WTC11 (cell line): ENCODE measurements at regions not wholly inside any gene's neighbourhood (a gene's known extent, or its start where the extent isn't known, plus 50 kb on each side); places are given as distances from the start of the nearest gene placed in this dataset.

Source experiments
- AFF4 ChIP-seq: sonication (generic); formaldehyde crosslinking; IDR thresholded peaks from 2 replicates; pipeline ENCODE4 v1.8.1; 2023; ENCODE audit warnings: mild to moderate bottlenecking, missing genetic modification reagents, borderline replicate concordance
- CDX4 ChIP-seq: fragments of 250-450 bp; sonication (Bioruptor Pico); IDR thresholded peaks from 2 replicates; pipeline ENCODE4 v1.9.0; 2021; ENCODE audit warnings: moderate library complexity, mild to moderate bottlenecking, inconsistent platforms, borderline replicate concordance
- CREM ChIP-seq: sonication (generic); formaldehyde crosslinking; IDR thresholded peaks from 2 replicates; pipeline ENCODE4 v1.8.1; 2022; ENCODE audit warnings: mild to moderate bottlenecking, missing genetic modification reagents, moderate library complexity
- EMX1 ChIP-seq: fragments of 250-450 bp; sonication (Bioruptor Pico); IDR thresholded peaks from 2 replicates; pipeline ENCODE4 v1.8.0; 2021; ENCODE audit warnings: mild to moderate bottlenecking
- MYBL2 ChIP-seq: sonication (generic); formaldehyde crosslinking; IDR thresholded peaks from 2 replicates; pipeline ENCODE4 v1.8.1; 2023; ENCODE audit warnings: mild to moderate bottlenecking, moderate library complexity, missing genetic modification reagents
- PRDM15 ChIP-seq: sonication (generic); formaldehyde crosslinking; IDR thresholded peaks from 2 replicates; pipeline ENCODE4 v1.8.0; 2022; ENCODE audit warnings: missing genetic modification reagents
- PRRX2 ChIP-seq: fragments of 250-450 bp; sonication (Bioruptor Pico); IDR thresholded peaks from 2 replicates; pipeline ENCODE4 v1.8.0; 2021; ENCODE audit warnings: mild to moderate bottlenecking
- RORB ChIP-seq: fragments of 250-450 bp; sonication (Bioruptor Pico); IDR thresholded peaks from 2 replicates; pipeline ENCODE4 v1.9.0; 2021; ENCODE audit warnings: mild to moderate bottlenecking
- SMAD3 ChIP-seq: sonication (generic); formaldehyde crosslinking; IDR thresholded peaks from 2 replicates; pipeline ENCODE4 v1.8.0; 2022; ENCODE audit warnings: missing genetic modification reagents, mild to moderate bottlenecking, borderline replicate concordance
- ZNF121 ChIP-seq: sonication (generic); formaldehyde crosslinking; IDR thresholded peaks from 2 replicates; pipeline ENCODE4 v1.8.0; 2023; ENCODE audit warnings: missing genetic modification reagents
- ZNF219 ChIP-seq: sonication (generic); formaldehyde crosslinking; IDR thresholded peaks from 2 replicates; pipeline ENCODE4 v1.8.0; 2023; ENCODE audit warnings: missing genetic modification reagents, mild to moderate bottlenecking, borderline replicate concordance
- ZNF532 ChIP-seq: fragments of 250-450 bp; sonication (Bioruptor Pico); IDR thresholded peaks from 2 replicates; pipeline ENCODE4 v1.9.0; 2021; ENCODE audit warnings: mild to moderate bottlenecking, borderline replicate concordance
- TF ChIP-seq, protein P1 (sequence below): sonication (generic); formaldehyde crosslinking; IDR thresholded peaks from 2 replicates; pipeline ENCODE4 v1.8.1; 2022; ENCODE audit warnings: mild to moderate bottlenecking, moderate library complexity, missing genetic modification reagents
- TF ChIP-seq, protein P2 (sequence below): sonication (generic); formaldehyde crosslinking; IDR thresholded peaks from 2 replicates; pipeline ENCODE4 v1.8.1; 2023; ENCODE audit warnings: mild to moderate bottlenecking, moderate library complexity, missing genetic modification reagents
- TF ChIP-seq, protein P3 (sequence below): sonication (generic); formaldehyde crosslinking; IDR thresholded peaks from 2 replicates; pipeline ENCODE4 v1.8.0; 2023; ENCODE audit warnings: mild to moderate bottlenecking, missing genetic modification reagents

DNA sequence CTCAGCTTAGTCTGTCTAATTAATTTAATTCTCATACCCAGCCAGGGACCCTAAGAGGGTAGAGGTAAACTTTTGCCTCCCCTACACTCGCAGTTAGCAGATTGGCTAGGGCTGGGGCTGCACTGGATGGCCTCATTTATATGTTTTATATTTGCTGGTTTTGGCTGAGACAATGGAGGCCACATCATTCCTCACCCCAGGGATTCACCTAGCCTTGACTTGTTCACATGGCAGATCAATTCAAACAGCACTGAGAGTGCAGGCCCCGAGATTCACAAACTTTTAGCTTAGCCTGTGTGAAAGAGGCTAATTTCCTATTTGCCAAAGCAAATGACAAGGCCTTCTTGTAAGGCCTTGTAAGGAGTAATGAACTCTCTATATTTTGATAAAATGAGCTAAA, 844.4 kb downstream of the ARAP2 start (continued):
- TF ChIP-seq SMAD3 (CRISPR knock-in tag) (no peak), AFF4 (CRISPR knock-in tag) (no peak), RORB (CRISPR knock-in tag) (no peak), MYBL2 (no peak), EMX1 (CRISPR knock-in tag) (no peak), CREM (no peak), ZNF532 (no peak), ZNF219 (CRISPR knock-in tag) (no peak), PRDM15 (no peak), CDX4 (no peak), PRRX2 (no peak), ZNF121 (CRISPR knock-in tag) (no peak)
- TF ChIP-seq, protein P1, sequence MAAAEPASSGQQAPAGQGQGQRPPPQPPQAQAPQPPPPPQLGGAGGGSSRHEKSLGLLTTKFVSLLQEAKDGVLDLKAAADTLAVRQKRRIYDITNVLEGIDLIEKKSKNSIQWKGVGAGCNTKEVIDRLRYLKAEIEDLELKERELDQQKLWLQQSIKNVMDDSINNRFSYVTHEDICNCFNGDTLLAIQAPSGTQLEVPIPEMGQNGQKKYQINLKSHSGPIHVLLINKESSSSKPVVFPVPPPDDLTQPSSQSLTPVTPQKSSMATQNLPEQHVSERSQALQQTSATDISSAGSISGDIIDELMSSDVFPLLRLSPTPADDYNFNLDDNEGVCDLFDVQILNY (CRISPR knock-in tag), result no peak
- TF ChIP-seq, protein P2, sequence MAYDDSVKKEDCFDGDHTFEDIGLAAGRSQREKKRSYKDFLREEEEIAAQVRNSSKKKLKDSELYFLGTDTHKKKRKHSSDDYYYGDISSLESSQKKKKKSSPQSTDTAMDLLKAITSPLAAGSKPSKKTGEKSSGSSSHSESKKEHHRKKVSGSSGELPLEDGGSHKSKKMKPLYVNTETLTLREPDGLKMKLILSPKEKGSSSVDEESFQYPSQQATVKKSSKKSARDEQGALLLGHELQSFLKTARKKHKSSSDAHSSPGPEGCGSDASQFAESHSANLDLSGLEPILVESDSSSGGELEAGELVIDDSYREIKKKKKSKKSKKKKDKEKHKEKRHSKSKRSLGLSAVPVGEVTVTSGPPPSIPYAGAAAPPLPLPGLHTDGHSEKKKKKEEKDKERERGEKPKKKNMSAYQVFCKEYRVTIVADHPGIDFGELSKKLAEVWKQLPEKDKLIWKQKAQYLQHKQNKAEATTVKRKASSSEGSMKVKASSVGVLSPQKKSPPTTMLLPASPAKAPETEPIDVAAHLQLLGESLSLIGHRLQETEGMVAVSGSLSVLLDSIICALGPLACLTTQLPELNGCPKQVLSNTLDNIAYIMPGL (CRISPR knock-in tag), result no peak
- TF ChIP-seq, protein P3, sequence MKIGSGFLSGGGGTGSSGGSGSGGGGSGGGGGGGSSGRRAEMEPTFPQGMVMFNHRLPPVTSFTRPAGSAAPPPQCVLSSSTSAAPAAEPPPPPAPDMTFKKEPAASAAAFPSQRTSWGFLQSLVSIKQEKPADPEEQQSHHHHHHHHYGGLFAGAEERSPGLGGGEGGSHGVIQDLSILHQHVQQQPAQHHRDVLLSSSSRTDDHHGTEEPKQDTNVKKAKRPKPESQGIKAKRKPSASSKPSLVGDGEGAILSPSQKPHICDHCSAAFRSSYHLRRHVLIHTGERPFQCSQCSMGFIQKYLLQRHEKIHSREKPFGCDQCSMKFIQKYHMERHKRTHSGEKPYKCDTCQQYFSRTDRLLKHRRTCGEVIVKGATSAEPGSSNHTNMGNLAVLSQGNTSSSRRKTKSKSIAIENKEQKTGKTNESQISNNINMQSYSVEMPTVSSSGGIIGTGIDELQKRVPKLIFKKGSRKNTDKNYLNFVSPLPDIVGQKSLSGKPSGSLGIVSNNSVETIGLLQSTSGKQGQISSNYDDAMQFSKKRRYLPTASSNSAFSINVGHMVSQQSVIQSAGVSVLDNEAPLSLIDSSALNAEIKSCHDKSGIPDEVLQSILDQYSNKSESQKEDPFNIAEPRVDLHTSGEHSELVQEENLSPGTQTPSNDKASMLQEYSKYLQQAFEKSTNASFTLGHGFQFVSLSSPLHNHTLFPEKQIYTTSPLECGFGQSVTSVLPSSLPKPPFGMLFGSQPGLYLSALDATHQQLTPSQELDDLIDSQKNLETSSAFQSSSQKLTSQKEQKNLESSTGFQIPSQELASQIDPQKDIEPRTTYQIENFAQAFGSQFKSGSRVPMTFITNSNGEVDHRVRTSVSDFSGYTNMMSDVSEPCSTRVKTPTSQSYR, result no peak
